NT2/D1 (cell line): ENCODE measurements at regions not wholly inside any gene's neighbourhood (a gene's known extent, or its start where the extent isn't known, plus 50 kb on each side); places are given as distances from the start of the nearest gene placed in this dataset.

Experiments used
- DNase-seq: peaks from one replicate; pipeline ENCODE4 v3.0.0-alpha.2; 2011; ENCODE audit warnings: low read depth, low spot score
- H3K27me3 ChIP-seq: 2 replicates; pipeline ENCODE4 v1.6.0; 2011; ENCODE audit warnings: mild to moderate bottlenecking; ENCODE audit not compliant: insufficient read length, insufficient read depth
- H3K36me3 ChIP-seq: 2 replicates; pipeline ENCODE4 v1.6.1; 2011; ENCODE audit warnings: mild to moderate bottlenecking, low read length, mixed read lengths; ENCODE audit not compliant: insufficient read depth, insufficient read length
- H3K4me1 ChIP-seq: 2 replicates; pipeline ENCODE4 v1.5.1; 2011; ENCODE audit not compliant: insufficient read depth, insufficient read length
- H3K4me3 ChIP-seq: 2 replicates; pipeline ENCODE4 v1.5.1; 2011; ENCODE audit warnings: low read depth; ENCODE audit not compliant: insufficient read length
- H3K9ac ChIP-seq: 2 replicates; pipeline ENCODE4 v1.6.0; 2011; ENCODE audit warnings: low read depth; ENCODE audit not compliant: insufficient read length
- H3K9me3 ChIP-seq: 2 replicates; pipeline ENCODE4 v1.5.1; 2011; ENCODE audit warnings: mild to moderate bottlenecking, low read length; ENCODE audit not compliant: insufficient read depth
- SUZ12 ChIP-seq: IDR thresholded peaks from 2 replicates; pipeline ENCODE4 v1.6.1; 2011; ENCODE audit not compliant: insufficient read length, insufficient read depth; ENCODE audit errors: extremely low read depth
- YY1 ChIP-seq: IDR thresholded peaks from 2 replicates; pipeline ENCODE4 v1.6.1; 2011; ENCODE audit not compliant: insufficient read length, insufficient read depth
- ZNF274 ChIP-seq: IDR thresholded peaks from 2 replicates; pipeline ENCODE4 v1.6.1; 2011; ENCODE audit warnings: mild to moderate bottlenecking, low read depth, low read length

- no peak overlapping the region for H3K4me3 ChIP-seq
- H3K36me3 ChIP-seq: no peaks in the 10 kb centered on the region
- DNase-seq: peak; percentile 33
- H3K4me1 ChIP-seq: no peaks in the 10 kb centered on the region
- no peak overlapping the region for H3K9ac ChIP-seq
- H3K27me3 ChIP-seq: no peaks in the 10 kb centered on the region
- TF ChIP-seq ZNF274 (no peak), SUZ12 (no peak), YY1 (no peak)
- no peaks in the 10 kb centered on the region for H3K9me3 ChIP-seq
These were observed 260.6 kb upstream of the NT5C1B start for GRCh38 chr2:18849841-18850578.

- Histone ChIP-seq H3K9ac (no peak overlapping the region), H3K27me3 (no peaks in the 10 kb centered on the region), H3K4me3 (no peak overlapping the region), H3K4me1 (no peaks in the 10 kb centered on the region), H3K36me3 (no peaks in the 10 kb centered on the region), H3K9me3 (no peaks in the 10 kb centered on the region)
- DNase-seq: no peak
- no peak for TF ChIP-seq SUZ12
- no peak for TF ChIP-seq ZNF274
- TF ChIP-seq YY1: no peak
These were observed 259.3 kb upstream of the NT5C1B start for GRCh38 chr2:18848646-18849045.

DNA sequence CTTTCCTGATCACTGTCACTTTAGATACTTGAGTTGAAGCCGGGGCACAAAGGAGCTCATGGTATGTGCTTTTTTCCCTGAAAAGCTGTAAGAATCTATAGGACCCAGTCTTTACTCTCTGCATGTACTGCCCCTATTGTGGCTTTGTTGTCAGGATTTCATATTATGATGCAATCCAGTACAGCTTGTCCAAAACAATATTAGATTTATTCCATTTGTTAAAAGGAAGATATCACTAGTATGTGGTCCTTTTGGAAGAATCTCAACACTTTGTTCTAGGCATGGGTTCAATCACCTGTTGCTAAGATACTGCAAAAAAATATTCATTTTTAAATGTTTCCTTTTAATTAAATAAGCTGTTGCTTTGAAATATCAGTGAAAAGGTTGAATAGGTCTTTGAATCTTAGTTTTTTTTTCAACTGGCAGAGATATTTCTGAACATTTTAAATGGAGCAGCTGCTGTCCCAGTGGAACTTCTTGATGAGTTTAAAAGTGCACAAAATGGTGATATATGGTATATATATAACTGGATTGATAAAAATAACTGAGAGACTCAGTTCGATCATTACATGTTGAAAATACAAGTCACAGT, 256.6 kb upstream of the NT5C1B start:
- H3K27me3 ChIP-seq: no peaks in the 10 kb centered on the region
- no peak for DNase-seq
- no peak for TF ChIP-seq ZNF274
- TF ChIP-seq SUZ12: no peak
- TF ChIP-seq YY1: no peak
- H3K4me3 ChIP-seq: no peak overlapping the region
- no peak overlapping the region for H3K9ac ChIP-seq
- H3K36me3 ChIP-seq: no peaks in the 10 kb centered on the region
- no peaks in the 10 kb centered on the region for H3K4me1 ChIP-seq
- no peaks in the 10 kb centered on the region for H3K9me3 ChIP-seq

DNA sequence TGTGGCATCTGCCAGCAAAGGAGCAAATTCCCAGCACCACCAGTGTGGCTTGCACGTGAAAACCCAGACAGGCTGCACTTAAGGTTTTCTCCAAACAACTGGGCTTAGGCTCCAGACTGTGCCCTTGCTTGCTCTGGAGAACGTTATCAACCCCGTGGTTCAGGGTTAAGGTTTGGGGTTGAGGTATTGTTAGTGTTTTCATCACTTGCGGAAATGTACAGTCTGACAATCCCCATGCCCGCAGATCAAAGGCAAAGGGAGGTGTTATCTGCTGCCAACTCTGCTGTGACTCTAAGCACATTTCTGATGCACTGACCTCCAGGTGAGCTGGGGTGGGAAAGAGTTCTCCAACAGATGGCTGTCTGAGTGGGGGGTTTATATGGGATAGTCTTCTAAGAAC, 253.5 kb upstream of the NT5C1B start:
- H3K9ac ChIP-seq: no peak overlapping the region
- no peak overlapping the region for H3K4me3 ChIP-seq
- no peak for DNase-seq
- TF ChIP-seq YY1 (no peak), SUZ12 (no peak), ZNF274 (no peak)
- no peaks in the 10 kb centered on the region for H3K9me3 ChIP-seq
- H3K4me1 ChIP-seq: no peaks in the 10 kb centered on the region
- no peaks in the 10 kb centered on the region for H3K27me3 ChIP-seq
- H3K36me3 ChIP-seq: no peaks in the 10 kb centered on the region

- TF ChIP-seq YY1: no peak
- TF ChIP-seq ZNF274: no peak
- TF ChIP-seq SUZ12: no peak
These were observed 252.1 kb upstream of the NT5C1B start for GRCh38 chr2:18841248-18842150.

GRCh38 chr2:18837240-18837639, 247.9 kb upstream of the NT5C1B start:
- no peaks in the 10 kb centered on the region for H3K9me3 ChIP-seq
- no peak overlapping the region for H3K9ac ChIP-seq
- no peaks in the 10 kb centered on the region for H3K27me3 ChIP-seq
- no peaks in the 10 kb centered on the region for H3K36me3 ChIP-seq
- no peaks in the 10 kb centered on the region for H3K4me1 ChIP-seq
- TF ChIP-seq ZNF274 (no peak), YY1 (no peak), SUZ12 (no peak)
- DNase-seq: no peak
- no peak overlapping the region for H3K4me3 ChIP-seq

More at GRCh38 chr2:18841248-18842150, 252.1 kb upstream of the NT5C1B start:
- H3K4me3 ChIP-seq: no peak overlapping the region
- no peaks in the 10 kb centered on the region for H3K9me3 ChIP-seq
- DNase-seq: no peak
- no peaks in the 10 kb centered on the region for H3K36me3 ChIP-seq
- H3K9ac ChIP-seq: no peak overlapping the region
- no peaks in the 10 kb centered on the region for H3K27me3 ChIP-seq
- H3K4me1 ChIP-seq: no peaks in the 10 kb centered on the region

DNA sequence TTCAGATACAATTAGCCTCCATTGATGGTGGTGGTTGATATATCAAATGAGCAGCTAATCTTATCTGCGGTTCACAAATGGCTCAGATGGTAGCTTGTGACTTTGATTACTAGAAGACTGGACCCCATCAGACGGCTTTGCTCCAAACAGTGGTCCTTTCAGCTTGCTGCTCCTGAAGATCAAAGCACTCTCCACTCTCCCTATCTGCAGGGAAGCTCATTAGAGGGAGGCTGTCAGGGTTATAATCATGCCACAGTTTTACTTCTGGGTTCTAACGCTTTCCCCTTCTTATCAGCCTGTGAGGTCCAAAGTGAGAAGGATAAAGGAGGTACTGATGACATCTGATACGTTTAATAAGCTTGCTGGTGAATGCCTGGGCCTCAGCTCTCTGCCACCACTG, 247.1 kb upstream of the NT5C1B start:
- H3K9me3 ChIP-seq: no peaks in the 10 kb centered on the region

More for the DNA sequence above, 247.1 kb upstream of the NT5C1B start:
- TF ChIP-seq SUZ12 (no peak), ZNF274 (no peak), YY1 (no peak)
- no peak for DNase-seq
- Histone ChIP-seq H3K4me3 (no peak overlapping the region), H3K9ac (no peak overlapping the region), H3K36me3 (no peaks in the 10 kb centered on the region), H3K4me1 (no peaks in the 10 kb centered on the region), H3K27me3 (no peaks in the 10 kb centered on the region)
